SK-N-SH treated with all-trans-retinoic acid at 6 μM for 48 hours (cell line): ENCODE measurements at regions not wholly inside any gene's neighbourhood (a gene's known extent, or its start where the extent isn't known, plus 50 kb on each side); places are given as distances from the start of the nearest gene placed in this dataset.

Source experiments
- ATAC-seq: fragments of 200-7000 bp; cut with Tn5 transposase; 3 replicates; pipeline ENCODE4 v1.9.1; 2020; ENCODE audit warnings: mild to moderate bottlenecking, moderate library complexity
- ARNTL ChIP-seq: fragments of 450-650 bp; formaldehyde crosslinking; IDR thresholded peaks from 2 replicates; pipeline ENCODE4 v1.5.0; 2020; ENCODE audit warnings: low read depth, mild to moderate bottlenecking, moderate library complexity, borderline replicate concordance
- BACH2 ChIP-seq: fragments of 250-450 bp; sonication (Bioruptor Pico); IDR thresholded peaks from 2 replicates; pipeline ENCODE4 v1.9.0; 2021; ENCODE audit warnings: mild to moderate bottlenecking, borderline replicate concordance
- ISL1 ChIP-seq: fragments of 250-450 bp; sonication (Bioruptor Pico); IDR thresholded peaks from 2 replicates; pipeline ENCODE4 v2.1.2; 2022; ENCODE audit warnings: mild to moderate bottlenecking, moderate library complexity
- OSR1 ChIP-seq: fragments of 250-450 bp; sonication (Bioruptor Pico); IDR thresholded peaks from 2 replicates; pipeline ENCODE4 v1.8.0; 2022; ENCODE audit warnings: moderate library complexity, mild to moderate bottlenecking, inconsistent platforms
- PPARA ChIP-seq: fragments of 250-450 bp; sonication (Bioruptor Pico); IDR thresholded peaks from 2 replicates; pipeline ENCODE4 v1.5.0; 2020; ENCODE audit warnings: mild to moderate bottlenecking, borderline replicate concordance
- SNAI2 ChIP-seq: fragments of 250-450 bp; sonication (Bioruptor Pico); IDR thresholded peaks from 2 replicates; pipeline ENCODE4 v1.5.0; 2020; ENCODE audit warnings: mild to moderate bottlenecking, moderate library complexity
- TCF4 ChIP-seq: fragments of 250-450 bp; sonication (Bioruptor Pico); IDR thresholded peaks from 2 replicates; pipeline ENCODE4 v1.8.0; 2021; ENCODE audit warnings: mild to moderate bottlenecking, moderate library complexity, borderline replicate concordance
- TOX ChIP-seq: fragments of 250-450 bp; sonication (Bioruptor Pico); IDR thresholded peaks from 2 replicates; pipeline ENCODE4 v1.8.0; 2021; ENCODE audit warnings: mild to moderate bottlenecking, moderate library complexity, borderline replicate concordance
- ZC3H10 ChIP-seq: fragments of 250-450 bp; sonication (Bioruptor Pico); IDR thresholded peaks from 2 replicates; pipeline ENCODE4 v1.5.1; 2021; ENCODE audit warnings: mild to moderate bottlenecking, moderate library complexity
- ZFP3 ChIP-seq: fragments of 250-450 bp; sonication (Bioruptor Pico); IDR thresholded peaks from 2 replicates; pipeline ENCODE4 v1.5.0; 2020; ENCODE audit warnings: mild to moderate bottlenecking, moderate library complexity
- ZNF70 ChIP-seq: fragments of 450-650 bp; formaldehyde crosslinking; IDR thresholded peaks from 2 replicates; pipeline ENCODE4 v1.5.0; 2020; ENCODE audit warnings: mild to moderate bottlenecking, moderate library complexity
- ZNF8 ChIP-seq: fragments of 450-650 bp; formaldehyde crosslinking; IDR thresholded peaks from 2 replicates; pipeline ENCODE4 v1.5.0; 2020; ENCODE audit warnings: mild to moderate bottlenecking, moderate library complexity
- TF ChIP-seq, protein P1 (sequence below): fragments of 250-450 bp; sonication (Bioruptor Pico); IDR thresholded peaks from 2 replicates; pipeline ENCODE4 v1.8.0; 2021; ENCODE audit warnings: low read depth, mild to moderate bottlenecking, moderate library complexity, borderline replicate concordance
- TF ChIP-seq, protein P2 (sequence below): fragments of 250-450 bp; sonication (Bioruptor Pico); IDR thresholded peaks from 2 replicates; pipeline ENCODE4 v1.5.0; 2020; ENCODE audit warnings: mild to moderate bottlenecking, moderate library complexity
- TF ChIP-seq, protein P3 (sequence below): fragments of 250-450 bp; sonication (Bioruptor Pico); IDR thresholded peaks from 2 replicates; pipeline ENCODE4 v1.8.0; 2020; ENCODE audit warnings: mild to moderate bottlenecking, moderate library complexity, borderline replicate concordance

DNA sequence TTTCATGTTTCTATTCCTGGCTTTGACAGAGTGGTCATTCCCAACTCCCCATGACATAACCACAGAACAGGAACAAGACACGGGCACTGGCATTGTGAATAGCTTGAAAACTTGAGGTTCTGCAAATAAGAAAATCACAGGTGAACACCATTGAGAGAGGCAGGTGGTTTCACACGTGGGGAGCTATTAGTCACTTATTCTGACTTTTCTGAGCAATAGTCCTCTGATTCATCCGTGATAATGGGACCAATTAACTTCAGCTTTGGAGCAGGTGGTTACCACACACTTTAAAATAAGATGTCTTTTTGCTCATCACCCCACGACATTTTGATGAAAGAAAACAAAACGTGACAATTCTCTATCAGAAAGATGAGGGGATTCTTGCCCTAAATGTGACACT lies 224.7 kb downstream of the KLF13 start:
- no peak for ATAC-seq
- TF ChIP-seq OSR1 (CRISPR knock-in tag), result no peak
- TF ChIP-seq ZFP3 (CRISPR knock-in tag), result no peak
- TF ChIP-seq, protein P1, sequence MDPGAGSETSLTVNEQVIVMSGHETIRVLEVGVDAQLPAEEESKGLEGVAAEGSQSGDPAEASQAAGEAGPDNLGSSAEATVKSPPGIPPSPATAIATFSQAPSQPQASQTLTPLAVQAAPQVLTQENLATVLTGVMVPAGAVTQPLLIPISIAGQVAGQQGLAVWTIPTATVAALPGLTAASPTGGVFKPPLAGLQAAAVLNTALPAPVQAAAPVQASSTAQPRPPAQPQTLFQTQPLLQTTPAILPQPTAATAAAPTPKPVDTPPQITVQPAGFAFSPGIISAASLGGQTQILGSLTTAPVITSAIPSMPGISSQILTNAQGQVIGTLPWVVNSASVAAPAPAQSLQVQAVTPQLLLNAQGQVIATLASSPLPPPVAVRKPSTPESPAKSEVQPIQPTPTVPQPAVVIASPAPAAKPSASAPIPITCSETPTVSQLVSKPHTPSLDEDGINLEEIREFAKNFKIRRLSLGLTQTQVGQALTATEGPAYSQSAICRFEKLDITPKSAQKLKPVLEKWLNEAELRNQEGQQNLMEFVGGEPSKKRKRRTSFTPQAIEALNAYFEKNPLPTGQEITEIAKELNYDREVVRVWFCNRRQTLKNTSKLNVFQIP, result no peak
- TF ChIP-seq SNAI2, result no peak
- TF ChIP-seq, protein P2, sequence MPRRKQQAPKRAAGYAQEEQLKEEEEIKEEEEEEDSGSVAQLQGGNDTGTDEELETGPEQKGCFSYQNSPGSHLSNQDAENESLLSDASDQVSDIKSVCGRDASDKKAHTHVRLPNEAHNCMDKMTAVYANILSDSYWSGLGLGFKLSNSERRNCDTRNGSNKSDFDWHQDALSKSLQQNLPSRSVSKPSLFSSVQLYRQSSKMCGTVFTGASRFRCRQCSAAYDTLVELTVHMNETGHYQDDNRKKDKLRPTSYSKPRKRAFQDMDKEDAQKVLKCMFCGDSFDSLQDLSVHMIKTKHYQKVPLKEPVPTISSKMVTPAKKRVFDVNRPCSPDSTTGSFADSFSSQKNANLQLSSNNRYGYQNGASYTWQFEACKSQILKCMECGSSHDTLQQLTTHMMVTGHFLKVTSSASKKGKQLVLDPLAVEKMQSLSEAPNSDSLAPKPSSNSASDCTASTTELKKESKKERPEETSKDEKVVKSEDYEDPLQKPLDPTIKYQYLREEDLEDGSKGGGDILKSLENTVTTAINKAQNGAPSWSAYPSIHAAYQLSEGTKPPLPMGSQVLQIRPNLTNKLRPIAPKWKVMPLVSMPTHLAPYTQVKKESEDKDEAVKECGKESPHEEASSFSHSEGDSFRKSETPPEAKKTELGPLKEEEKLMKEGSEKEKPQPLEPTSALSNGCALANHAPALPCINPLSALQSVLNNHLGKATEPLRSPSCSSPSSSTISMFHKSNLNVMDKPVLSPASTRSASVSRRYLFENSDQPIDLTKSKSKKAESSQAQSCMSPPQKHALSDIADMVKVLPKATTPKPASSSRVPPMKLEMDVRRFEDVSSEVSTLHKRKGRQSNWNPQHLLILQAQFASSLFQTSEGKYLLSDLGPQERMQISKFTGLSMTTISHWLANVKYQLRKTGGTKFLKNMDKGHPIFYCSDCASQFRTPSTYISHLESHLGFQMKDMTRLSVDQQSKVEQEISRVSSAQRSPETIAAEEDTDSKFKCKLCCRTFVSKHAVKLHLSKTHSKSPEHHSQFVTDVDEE (CRISPR knock-in tag), result no peak
- no peak for TF ChIP-seq ZNF70 (CRISPR knock-in tag)
- TF ChIP-seq, protein P3, sequence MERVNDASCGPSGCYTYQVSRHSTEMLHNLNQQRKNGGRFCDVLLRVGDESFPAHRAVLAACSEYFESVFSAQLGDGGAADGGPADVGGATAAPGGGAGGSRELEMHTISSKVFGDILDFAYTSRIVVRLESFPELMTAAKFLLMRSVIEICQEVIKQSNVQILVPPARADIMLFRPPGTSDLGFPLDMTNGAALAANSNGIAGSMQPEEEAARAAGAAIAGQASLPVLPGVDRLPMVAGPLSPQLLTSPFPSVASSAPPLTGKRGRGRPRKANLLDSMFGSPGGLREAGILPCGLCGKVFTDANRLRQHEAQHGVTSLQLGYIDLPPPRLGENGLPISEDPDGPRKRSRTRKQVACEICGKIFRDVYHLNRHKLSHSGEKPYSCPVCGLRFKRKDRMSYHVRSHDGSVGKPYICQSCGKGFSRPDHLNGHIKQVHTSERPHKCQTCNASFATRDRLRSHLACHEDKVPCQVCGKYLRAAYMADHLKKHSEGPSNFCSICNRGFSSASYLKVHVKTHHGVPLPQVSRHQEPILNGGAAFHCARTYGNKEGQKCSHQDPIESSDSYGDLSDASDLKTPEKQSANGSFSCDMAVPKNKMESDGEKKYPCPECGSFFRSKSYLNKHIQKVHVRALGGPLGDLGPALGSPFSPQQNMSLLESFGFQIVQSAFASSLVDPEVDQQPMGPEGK (CRISPR knock-in tag), result no peak

DNA sequence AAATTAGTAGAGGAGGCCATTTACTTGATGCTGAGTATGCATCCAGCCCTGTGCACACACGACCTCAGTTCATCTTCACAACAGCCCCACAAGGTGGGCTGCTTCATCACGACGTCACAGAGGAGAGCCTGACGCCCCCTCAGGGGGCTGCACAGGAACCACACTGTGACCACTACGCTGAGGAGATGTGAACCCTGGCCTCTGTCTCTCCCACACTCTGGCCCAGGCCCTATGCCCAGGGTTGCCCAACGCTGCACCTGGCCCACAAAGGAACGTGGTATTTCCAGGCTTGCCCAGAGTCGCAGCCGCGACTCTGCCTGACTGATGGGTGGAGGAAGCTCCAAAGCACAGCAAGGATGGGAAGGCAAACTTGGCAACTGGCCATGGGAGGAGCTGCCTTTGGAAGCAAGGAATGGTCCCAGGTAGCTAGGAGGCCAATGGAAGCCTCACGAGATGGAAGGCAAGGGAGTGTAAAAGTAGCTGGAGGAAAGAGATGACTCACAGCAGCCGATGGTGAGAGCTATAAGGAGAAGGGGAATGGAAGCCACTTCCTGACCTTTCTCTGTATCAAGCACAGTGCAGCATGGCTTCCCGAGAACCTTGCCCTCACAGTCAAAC lies 226.0 kb downstream of the KLF13 start:
- no peak for ATAC-seq

DNA sequence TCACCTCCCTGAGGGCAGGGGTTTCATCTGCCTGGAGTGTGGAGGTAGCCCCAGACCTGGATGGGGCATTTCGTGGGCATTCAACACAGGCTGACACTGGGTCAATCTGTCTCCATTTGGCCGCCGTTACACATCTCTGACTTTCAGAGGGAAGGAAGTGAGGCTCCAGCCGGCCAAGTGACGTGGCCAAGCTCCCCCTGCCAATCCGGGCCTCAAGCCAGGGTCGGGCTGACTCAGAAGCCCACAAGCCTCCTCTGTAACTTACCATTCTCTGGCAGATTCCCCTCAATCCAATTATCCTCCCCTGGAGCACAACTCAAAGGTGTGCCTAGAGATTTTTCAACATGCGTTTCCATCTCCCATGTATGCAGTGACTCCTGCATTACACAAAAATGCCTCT lies 227.6 kb downstream of the KLF13 start:
- no peak for ATAC-seq
- TF ChIP-seq BACH2 (CRISPR knock-in tag) (no peak), ZC3H10 (CRISPR knock-in tag) (no peak), ZNF70 (CRISPR knock-in tag) (no peak), OSR1 (CRISPR knock-in tag) (no peak), PPARA (no peak), ZFP3 (CRISPR knock-in tag) (no peak), ISL1 (CRISPR knock-in tag) (no peak), ARNTL (CRISPR knock-in tag) (no peak)
- TF ChIP-seq, protein P3 (CRISPR knock-in tag), result no peak
- TF ChIP-seq, protein P2 (CRISPR knock-in tag), result no peak
- TF ChIP-seq, all 23 proteins: peak for 0

More for the DNA sequence above, 226.0 kb downstream of the KLF13 start:
- no peak for TF ChIP-seq ZNF70 (CRISPR knock-in tag)
- no peak for TF ChIP-seq ZNF8
- TF ChIP-seq TOX (CRISPR knock-in tag), result no peak
- no peak for TF ChIP-seq ARNTL (CRISPR knock-in tag)
- TF ChIP-seq ZFP3 (CRISPR knock-in tag), result no peak
- no peak for TF ChIP-seq PPARA
- TF ChIP-seq, protein P1, result no peak
- no peak for TF ChIP-seq TCF4
- TF ChIP-seq ISL1 (CRISPR knock-in tag), result no peak
- TF ChIP-seq ZC3H10 (CRISPR knock-in tag), result no peak
- TF ChIP-seq, all 23 proteins: peak for 0
